GM23338 (cell line): ENCODE measurements at regions not wholly inside any gene's neighbourhood (a gene's known extent, or its start where the extent isn't known, plus 50 kb on each side); places are given as distances from the start of the nearest gene placed in this dataset.

Experiments
- ATAC-seq: fragments of 200-7000 bp; cut with Tn5 transposase; 3 replicates; pipeline ENCODE4 v1.9.1; 2020
- DNase-seq: peaks from one replicate; pipeline ENCODE4 v3.0.0-alpha.2; 2015; ENCODE audit warnings: low spot score
- H2AFZ ChIP-seq: fragments of 200-600 bp; sonication (generic); 2 replicates; pipeline ENCODE4 v1.8.0; 2016; ENCODE audit warnings: antibody characterized with exemption, mild to moderate bottlenecking, moderate library complexity
- H3F3A ChIP-seq: fragments of 200-600 bp; sonication (generic); replicated peaks from 2 replicates; pipeline ENCODE4 v1.8.0; 2017; ENCODE audit warnings: antibody characterized with exemption, mixed run types, low read depth
- H3K27ac ChIP-seq: fragments of 200-600 bp; sonication (generic); 2 replicates; pipeline ENCODE4 v1.6.1; 2016; ENCODE audit warnings: low read depth
- H3K27me3 ChIP-seq: fragments of 200-600 bp; sonication (generic); 2 replicates; pipeline ENCODE4 v1.8.0; 2016; ENCODE audit warnings: mild to moderate bottlenecking, mixed run types, moderate library complexity; ENCODE audit not compliant: insufficient read depth
- H3K36me3 ChIP-seq: fragments of 200-600 bp; sonication (generic); 2 replicates; pipeline ENCODE4 v1.8.0; 2016; ENCODE audit warnings: mild to moderate bottlenecking; ENCODE audit not compliant: insufficient read depth
- H3K4me1 ChIP-seq: fragments of 200-600 bp; sonication (generic); 2 replicates; pipeline ENCODE4 v1.8.0; 2016; ENCODE audit warnings: mild to moderate bottlenecking, moderate library complexity; ENCODE audit not compliant: insufficient read depth
- H3K4me2 ChIP-seq: fragments of 200-600 bp; sonication (generic); 2 replicates; pipeline ENCODE4 v1.7.1; 2017; ENCODE audit warnings: mixed run types
- H3K4me3 ChIP-seq: fragments of 200-600 bp; sonication (generic); 2 replicates; pipeline ENCODE4 v1.6.1; 2016; ENCODE audit warnings: mixed run types
- H3K79me2 ChIP-seq: fragments of 200-600 bp; sonication (generic); replicated peaks from 2 replicates; pipeline ENCODE4 v1.8.0; 2017; ENCODE audit warnings: mild to moderate bottlenecking; ENCODE audit not compliant: insufficient read depth
- H3K9me2 ChIP-seq: fragments of 200-600 bp; sonication (generic); 2 replicates; pipeline ENCODE4 v1.8.0; 2017; ENCODE audit not compliant: insufficient read depth
- H4K20me1 ChIP-seq: fragments of 200-600 bp; sonication (generic); replicated peaks from 2 replicates; pipeline ENCODE4 v1.8.0; 2017; ENCODE audit warnings: mild to moderate bottlenecking; ENCODE audit not compliant: insufficient read depth
- H3K27ac Mint-ChIP-seq: 2 replicates; pipeline ENCODE4 v1.8.0; 2020; ENCODE audit warnings: inconsistent platforms, mild to moderate bottlenecking, moderate library complexity, mixed read lengths
- H3K27me3 Mint-ChIP-seq: 3 replicates; pipeline ENCODE4 v1.8.0; 2022; ENCODE audit warnings: low read depth, mild to moderate bottlenecking, moderate library complexity, mixed read lengths, inconsistent platforms; ENCODE audit not compliant: insufficient read depth, poor library complexity
- H3K36me3 Mint-ChIP-seq: 3 replicates; pipeline ENCODE4 v1.8.0; 2021; ENCODE audit warnings: low read depth, mild to moderate bottlenecking, inconsistent platforms, moderate library complexity, mixed read lengths
- H3K4me1 Mint-ChIP-seq: 3 replicates; pipeline ENCODE4 v1.8.0; 2020; ENCODE audit warnings: mild to moderate bottlenecking, inconsistent platforms, mixed read lengths
- H3K4me3 Mint-ChIP-seq: 3 replicates; pipeline ENCODE4 v1.8.0; 2021; ENCODE audit warnings: moderate library complexity, mild to moderate bottlenecking, inconsistent platforms, mixed read lengths
- H3K9me3 Mint-ChIP-seq: 3 replicates; pipeline ENCODE4 v1.8.0; 2020; ENCODE audit warnings: moderate library complexity, mild to moderate bottlenecking, inconsistent platforms, mixed read lengths
- CREB1 ChIP-seq: fragments of 250-450 bp; sonication (Bioruptor Pico); IDR thresholded peaks from 2 replicates; pipeline ENCODE4 v1.5.0; 2020; ENCODE audit warnings: low read depth, mild to moderate bottlenecking, moderate library complexity
- EZH2 ChIP-seq: fragments of 200-600 bp; sonication (generic); IDR thresholded peaks from one replicate; pipeline ENCODE4 v1.8.0; 2017; ENCODE audit warnings: antibody characterized with exemption, mild to moderate bottlenecking, low read depth; ENCODE audit not compliant: unreplicated experiment
- EZH2phosphoT487 ChIP-seq: fragments of 200-600 bp; sonication (generic); IDR thresholded peaks from one replicate; pipeline ENCODE4 v1.8.1; 2018; ENCODE audit warnings: antibody characterized with exemption; ENCODE audit not compliant: unreplicated experiment
- JUNB ChIP-seq: IDR thresholded peaks from one replicate; pipeline ENCODE4 v1.6.1; 2016; ENCODE audit warnings: antibody characterized with exemption; ENCODE audit not compliant: unreplicated experiment
- NANOG ChIP-seq: IDR thresholded peaks from 2 replicates; pipeline ENCODE4 v1.6.1; 2016; ENCODE audit warnings: antibody characterized with exemption, borderline replicate concordance
- POLR2AphosphoS5 ChIP-seq: IDR thresholded peaks from 2 replicates; pipeline ENCODE4 v1.6.1; 2016; ENCODE audit warnings: antibody characterized with exemption, low read depth
- STAT1 ChIP-seq: IDR thresholded peaks from one replicate; pipeline ENCODE4 v1.6.1; 2016; ENCODE audit warnings: antibody characterized with exemption; ENCODE audit not compliant: unreplicated experiment
- ZNF114 ChIP-seq: fragments of 250-450 bp; sonication (Bioruptor Pico); IDR thresholded peaks from 2 replicates; pipeline ENCODE4 v1.5.0; 2020; ENCODE audit warnings: mild to moderate bottlenecking, moderate library complexity
- TF ChIP-seq, protein P1 (sequence below), 2 experiments: fragments of 200-600 bp in 1 of 2; sonication (generic) in 1 of 2; conservative IDR thresholded peaks; 2 replicates each; pipeline versions ENCODE4 v1.5.1 to v1.6.1; 2016 to 2017; ENCODE audit warnings: antibody characterized with exemption in 2 of 2, low read depth in 2 of 2, mild to moderate bottlenecking in 2 of 2, moderate library complexity in 1 of 2
- TF ChIP-seq, protein P2 (sequence below): IDR thresholded peaks from 2 replicates; pipeline ENCODE4 v1.6.1; 2016; ENCODE audit warnings: antibody characterized with exemption
- TF ChIP-seq, protein P3 (sequence below): IDR thresholded peaks from one replicate; pipeline ENCODE4 v1.6.1; 2018; ENCODE audit warnings: antibody characterized with exemption; ENCODE audit not compliant: unreplicated experiment

DNA sequence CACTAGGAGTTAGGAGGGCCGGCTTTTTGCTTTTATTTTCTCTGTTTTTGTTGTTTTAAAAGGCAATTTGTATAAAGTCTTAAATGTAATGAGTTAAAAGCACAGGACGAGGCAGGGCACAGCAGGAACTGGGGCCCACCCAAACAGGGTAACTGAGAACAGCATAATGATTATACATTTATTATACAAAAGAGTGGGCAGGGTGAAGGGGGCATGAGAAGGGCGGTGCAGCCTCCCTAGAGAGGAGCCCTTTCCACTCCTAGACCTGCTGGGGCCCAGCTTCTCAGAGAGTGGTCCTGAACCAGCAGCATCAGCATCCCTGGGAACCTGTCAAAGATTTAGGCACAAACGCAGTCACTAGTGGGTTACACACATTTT, 438.0 kb downstream of the AGTPBP1 start (continued):
- TF ChIP-seq, protein P1, sequence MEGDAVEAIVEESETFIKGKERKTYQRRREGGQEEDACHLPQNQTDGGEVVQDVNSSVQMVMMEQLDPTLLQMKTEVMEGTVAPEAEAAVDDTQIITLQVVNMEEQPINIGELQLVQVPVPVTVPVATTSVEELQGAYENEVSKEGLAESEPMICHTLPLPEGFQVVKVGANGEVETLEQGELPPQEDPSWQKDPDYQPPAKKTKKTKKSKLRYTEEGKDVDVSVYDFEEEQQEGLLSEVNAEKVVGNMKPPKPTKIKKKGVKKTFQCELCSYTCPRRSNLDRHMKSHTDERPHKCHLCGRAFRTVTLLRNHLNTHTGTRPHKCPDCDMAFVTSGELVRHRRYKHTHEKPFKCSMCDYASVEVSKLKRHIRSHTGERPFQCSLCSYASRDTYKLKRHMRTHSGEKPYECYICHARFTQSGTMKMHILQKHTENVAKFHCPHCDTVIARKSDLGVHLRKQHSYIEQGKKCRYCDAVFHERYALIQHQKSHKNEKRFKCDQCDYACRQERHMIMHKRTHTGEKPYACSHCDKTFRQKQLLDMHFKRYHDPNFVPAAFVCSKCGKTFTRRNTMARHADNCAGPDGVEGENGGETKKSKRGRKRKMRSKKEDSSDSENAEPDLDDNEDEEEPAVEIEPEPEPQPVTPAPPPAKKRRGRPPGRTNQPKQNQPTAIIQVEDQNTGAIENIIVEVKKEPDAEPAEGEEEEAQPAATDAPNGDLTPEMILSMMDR (conservative IDR thresholded peaks at IDR 0.05; ENCODE audit: low read depth in 2 of 2) = no peak
- no peak for TF ChIP-seq JUNB
- no peak for TF ChIP-seq STAT1
- no peak for TF ChIP-seq EZH2
- TF ChIP-seq, protein P2, sequence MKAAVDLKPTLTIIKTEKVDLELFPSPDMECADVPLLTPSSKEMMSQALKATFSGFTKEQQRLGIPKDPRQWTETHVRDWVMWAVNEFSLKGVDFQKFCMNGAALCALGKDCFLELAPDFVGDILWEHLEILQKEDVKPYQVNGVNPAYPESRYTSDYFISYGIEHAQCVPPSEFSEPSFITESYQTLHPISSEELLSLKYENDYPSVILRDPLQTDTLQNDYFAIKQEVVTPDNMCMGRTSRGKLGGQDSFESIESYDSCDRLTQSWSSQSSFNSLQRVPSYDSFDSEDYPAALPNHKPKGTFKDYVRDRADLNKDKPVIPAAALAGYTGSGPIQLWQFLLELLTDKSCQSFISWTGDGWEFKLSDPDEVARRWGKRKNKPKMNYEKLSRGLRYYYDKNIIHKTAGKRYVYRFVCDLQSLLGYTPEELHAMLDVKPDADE = no peak

DNA sequence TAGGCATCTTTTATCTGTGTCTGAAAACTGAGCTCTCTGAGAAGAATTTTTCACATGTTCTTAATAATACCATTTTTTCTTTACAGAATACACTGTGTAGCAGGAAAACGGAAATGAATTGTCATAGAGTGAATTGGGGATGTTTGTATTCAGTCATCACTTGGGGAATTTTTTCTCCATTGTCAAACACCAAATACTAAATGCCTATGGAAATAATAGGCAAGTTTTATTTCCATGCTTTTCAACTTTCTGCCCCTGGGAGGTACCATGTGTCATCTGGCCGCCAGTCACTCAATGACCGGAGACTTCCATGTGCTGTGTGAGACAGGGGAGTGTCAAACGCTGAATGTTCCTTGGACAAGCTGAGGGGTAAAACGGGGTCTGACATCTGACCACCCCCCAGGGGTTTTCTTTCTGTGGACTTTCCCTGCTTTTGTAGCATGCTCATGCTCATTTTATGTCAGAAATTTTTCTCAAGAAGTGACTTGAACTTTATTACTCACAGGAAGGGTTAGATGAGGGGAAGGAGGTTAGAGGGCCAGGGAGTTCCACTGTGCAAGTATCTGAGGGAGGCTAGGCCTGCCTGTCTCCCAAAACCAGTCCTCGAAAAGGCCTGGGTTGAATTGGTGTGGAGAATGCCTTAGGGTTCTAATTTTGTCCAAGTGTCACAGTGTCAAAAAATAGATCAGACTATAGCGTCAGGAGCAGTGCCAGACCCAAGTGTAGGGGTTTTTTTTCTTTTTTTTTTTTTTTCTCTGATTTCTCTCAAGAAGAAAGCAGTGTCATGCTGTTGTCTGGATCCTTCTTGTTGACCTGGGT, 438.6 kb downstream of the AGTPBP1 start:
- no peaks in the 10 kb centered on the region for H3K36me3 Mint-ChIP-seq
- no peak overlapping the region for H3K27ac Mint-ChIP-seq
- Histone ChIP-seq H3K4me1 (no peaks in the 10 kb centered on the region), H3K4me2 (no peak overlapping the region), H3K27ac (no peak overlapping the region), H3K4me3 (no peak overlapping the region), H4K20me1 (no peaks in the 10 kb centered on the region), H3F3A (no peaks in the 10 kb centered on the region), H3K9me2 (peaks cover 1% of the 10 kb centered on the region; the same call in 1 of the 2 replicates), H3K79me2 (no peaks in the 10 kb centered on the region), H3K36me3 (no peaks in the 10 kb centered on the region), H2AFZ (no peak overlapping the region; the same call in 1 of the 2 replicates), H3K27me3 (no peaks in the 10 kb centered on the region)
- no peak for ATAC-seq
- peaks cover 3% of the 10 kb centered on the region; the same call in 2 of the 3 replicates for H3K4me1 Mint-ChIP-seq
- DNase-seq = no peak
- H3K4me3 Mint-ChIP-seq = no peak overlapping the region
- peaks cover under 1% of the 10 kb centered on the region; the same call in 2 of the 3 replicates for H3K9me3 Mint-ChIP-seq
- H3K27me3 Mint-ChIP-seq = peaks cover 2% of the 10 kb centered on the region
- TF ChIP-seq NANOG (no peak), JUNB (no peak), CREB1 (CRISPR knock-in tag) (no peak), ZNF114 (CRISPR knock-in tag) (no peak), EZH2 (no peak), POLR2AphosphoS5 (no peak), EZH2phosphoT487 (no peak)
- TF ChIP-seq, protein P2 = no peak
- TF ChIP-seq, protein P1 (conservative IDR thresholded peaks at IDR 0.05; ENCODE audit: low read depth in 2 of 2) = no peak
- TF ChIP-seq, protein P3, sequence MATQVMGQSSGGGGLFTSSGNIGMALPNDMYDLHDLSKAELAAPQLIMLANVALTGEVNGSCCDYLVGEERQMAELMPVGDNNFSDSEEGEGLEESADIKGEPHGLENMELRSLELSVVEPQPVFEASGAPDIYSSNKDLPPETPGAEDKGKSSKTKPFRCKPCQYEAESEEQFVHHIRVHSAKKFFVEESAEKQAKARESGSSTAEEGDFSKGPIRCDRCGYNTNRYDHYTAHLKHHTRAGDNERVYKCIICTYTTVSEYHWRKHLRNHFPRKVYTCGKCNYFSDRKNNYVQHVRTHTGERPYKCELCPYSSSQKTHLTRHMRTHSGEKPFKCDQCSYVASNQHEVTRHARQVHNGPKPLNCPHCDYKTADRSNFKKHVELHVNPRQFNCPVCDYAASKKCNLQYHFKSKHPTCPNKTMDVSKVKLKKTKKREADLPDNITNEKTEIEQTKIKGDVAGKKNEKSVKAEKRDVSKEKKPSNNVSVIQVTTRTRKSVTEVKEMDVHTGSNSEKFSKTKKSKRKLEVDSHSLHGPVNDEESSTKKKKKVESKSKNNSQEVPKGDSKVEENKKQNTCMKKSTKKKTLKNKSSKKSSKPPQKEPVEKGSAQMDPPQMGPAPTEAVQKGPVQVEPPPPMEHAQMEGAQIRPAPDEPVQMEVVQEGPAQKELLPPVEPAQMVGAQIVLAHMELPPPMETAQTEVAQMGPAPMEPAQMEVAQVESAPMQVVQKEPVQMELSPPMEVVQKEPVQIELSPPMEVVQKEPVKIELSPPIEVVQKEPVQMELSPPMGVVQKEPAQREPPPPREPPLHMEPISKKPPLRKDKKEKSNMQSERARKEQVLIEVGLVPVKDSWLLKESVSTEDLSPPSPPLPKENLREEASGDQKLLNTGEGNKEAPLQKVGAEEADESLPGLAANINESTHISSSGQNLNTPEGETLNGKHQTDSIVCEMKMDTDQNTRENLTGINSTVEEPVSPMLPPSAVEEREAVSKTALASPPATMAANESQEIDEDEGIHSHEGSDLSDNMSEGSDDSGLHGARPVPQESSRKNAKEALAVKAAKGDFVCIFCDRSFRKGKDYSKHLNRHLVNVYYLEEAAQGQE = no peak
